ENCODE measurements at regions not wholly inside any gene's neighbourhood (a gene's known extent, or its start where the extent isn't known, plus 50 kb on each side); places are given as distances from the start of the nearest gene placed in this dataset.
"Not testable (repeated sequence)": the region's sequence is repeated elsewhere in the genome, so short reads cannot be mapped to it uniquely, and the experiment has no call there.

DNA sequence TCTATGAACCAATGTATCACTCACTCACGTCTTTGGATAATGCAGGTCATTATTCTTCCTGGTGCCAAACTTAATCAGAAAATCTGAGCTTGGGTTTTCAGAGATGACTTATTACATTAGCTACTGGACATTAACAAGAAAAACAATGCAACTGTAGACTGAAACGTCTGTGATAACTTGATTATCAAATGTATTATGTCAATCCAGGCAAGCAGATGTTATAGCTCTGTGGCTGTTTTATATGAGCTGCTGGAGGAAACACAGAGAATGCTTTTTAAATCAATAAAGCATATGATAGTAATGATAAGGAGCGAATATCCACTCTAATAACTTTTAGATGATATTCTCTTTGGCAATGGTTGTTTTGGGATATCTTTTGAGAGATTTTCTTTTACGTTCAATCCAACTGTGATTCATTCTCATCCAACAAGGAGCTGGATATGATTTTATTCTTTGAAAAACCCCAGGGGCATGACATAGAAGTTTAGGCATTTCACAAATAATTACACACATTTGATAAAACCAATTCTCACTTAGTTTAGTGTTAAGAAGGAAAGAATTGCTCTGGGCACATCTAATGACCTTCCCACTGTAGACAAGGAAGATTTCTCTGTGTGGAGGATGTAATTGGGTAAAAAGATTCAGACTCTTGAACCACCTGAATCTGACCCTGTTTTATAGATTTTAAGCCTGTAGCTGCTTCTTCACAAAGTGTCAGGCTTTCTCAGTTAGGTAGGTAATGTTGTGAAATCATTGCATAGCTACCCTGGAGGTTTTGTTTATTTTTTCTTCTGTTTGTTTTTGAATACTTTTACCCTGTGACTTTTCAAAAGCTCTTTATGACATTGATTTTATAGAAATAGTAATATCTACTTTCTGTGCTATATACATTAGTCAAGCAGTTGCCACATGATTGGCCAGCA lies 1124.7 kb downstream of the DNAJB9 start:
- DNase-seq (ENCODE audit: low read depth): no peak
- no peak overlapping the region for H3K4me3 ChIP-seq (ENCODE audit: low read depth, low read length)
- TF ChIP-seq, protein P1, sequence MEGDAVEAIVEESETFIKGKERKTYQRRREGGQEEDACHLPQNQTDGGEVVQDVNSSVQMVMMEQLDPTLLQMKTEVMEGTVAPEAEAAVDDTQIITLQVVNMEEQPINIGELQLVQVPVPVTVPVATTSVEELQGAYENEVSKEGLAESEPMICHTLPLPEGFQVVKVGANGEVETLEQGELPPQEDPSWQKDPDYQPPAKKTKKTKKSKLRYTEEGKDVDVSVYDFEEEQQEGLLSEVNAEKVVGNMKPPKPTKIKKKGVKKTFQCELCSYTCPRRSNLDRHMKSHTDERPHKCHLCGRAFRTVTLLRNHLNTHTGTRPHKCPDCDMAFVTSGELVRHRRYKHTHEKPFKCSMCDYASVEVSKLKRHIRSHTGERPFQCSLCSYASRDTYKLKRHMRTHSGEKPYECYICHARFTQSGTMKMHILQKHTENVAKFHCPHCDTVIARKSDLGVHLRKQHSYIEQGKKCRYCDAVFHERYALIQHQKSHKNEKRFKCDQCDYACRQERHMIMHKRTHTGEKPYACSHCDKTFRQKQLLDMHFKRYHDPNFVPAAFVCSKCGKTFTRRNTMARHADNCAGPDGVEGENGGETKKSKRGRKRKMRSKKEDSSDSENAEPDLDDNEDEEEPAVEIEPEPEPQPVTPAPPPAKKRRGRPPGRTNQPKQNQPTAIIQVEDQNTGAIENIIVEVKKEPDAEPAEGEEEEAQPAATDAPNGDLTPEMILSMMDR (conservative IDR thresholded peaks at IDR 0.05; ENCODE audit: low read depth, low read length): no peak

DNA sequence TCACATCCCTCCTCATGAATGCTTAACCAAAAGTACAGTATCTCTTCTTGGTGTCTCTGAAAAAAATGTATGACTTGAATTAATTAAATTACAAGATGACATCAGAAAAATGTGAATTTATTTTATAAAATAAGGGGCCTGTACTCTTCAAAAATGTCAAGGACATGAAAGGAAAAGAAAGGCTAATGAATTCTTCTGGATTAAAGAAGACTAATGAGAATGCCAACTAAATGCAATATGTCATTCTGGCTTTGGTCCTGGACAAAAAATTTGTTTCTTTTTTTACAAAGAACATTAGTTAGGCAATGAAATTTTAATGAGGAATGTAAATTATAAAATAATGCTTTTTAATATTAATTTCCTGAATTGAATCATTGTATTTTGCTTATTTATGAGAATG lies 1125.7 kb downstream of the DNAJB9 start:
- H3K4me3 ChIP-seq (ENCODE audit: low read depth, low read length): no peak overlapping the region
- TF ChIP-seq, protein P1 (conservative IDR thresholded peaks at IDR 0.05; ENCODE audit: low read depth, low read length): no peak
- DNase-seq (ENCODE audit: low read depth): no peak

DNA sequence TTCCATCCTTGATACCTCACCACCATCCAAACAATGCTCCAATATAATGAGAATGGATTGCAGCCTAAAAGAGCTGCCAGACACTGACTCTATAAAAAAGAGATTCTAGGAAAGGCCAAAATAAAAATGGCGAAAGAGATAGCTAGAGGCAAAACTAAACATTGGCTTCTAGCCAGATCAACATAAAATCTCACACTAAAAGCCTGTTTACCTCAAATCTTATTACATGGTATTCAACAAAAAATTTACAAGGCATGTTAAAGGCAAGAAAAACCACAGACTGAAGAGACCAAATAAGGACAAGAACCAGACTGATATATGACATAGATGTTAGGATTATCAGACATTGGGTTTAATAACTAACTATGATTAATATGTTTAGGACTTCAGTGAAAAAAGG lies 1127.0 kb downstream of the DNAJB9 start:
- no peak for DNase-seq (ENCODE audit: low read depth)
- TF ChIP-seq, protein P1 (conservative IDR thresholded peaks at IDR 0.05; ENCODE audit: low read depth, low read length): no peak
- H3K4me3 ChIP-seq (ENCODE audit: low read depth, low read length): no peak overlapping the region

DNA sequence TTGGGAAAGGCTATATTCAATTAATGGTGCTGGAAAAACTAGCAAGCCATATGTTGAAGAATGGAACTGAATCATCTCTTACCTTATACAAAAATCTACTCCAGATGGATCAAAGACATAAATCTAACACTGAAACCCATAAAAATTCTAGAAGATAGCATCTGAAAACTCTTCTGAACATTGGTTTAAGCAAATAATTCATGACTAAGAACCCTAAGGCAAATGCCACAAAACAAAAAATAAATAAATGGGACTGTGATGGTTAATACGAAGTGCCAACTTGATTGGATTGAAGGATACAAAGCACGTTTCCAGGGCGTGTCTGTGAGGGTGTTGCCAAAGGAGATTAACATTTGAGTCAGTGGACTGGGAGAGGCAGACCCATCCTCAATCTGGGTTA lies 1130.0 kb downstream of the DNAJB9 start:
- TF ChIP-seq, protein P1 (conservative IDR thresholded peaks at IDR 0.05; ENCODE audit: low read depth, low read length): no peak
- H3K4me3 ChIP-seq (ENCODE audit: low read depth, low read length): no peak overlapping the region
- DNase-seq (ENCODE audit: low read depth): no peak

DNA sequence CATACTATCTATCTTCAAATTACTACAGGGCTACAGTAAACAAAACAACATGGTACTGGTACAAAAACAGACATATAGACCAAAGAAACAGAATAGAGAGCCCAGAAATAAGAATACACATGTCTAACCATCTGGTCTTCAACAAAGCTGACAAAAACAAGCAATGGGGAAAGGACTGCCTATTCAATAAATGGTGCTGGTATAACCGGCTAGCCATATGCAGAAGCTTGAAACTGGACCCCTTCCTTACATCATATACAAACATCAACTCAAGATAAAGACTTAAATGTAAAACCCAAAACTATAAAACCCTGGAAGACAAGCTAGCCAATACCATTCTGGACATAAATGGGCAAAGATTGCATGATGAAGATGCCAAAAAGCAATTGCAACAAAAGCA lies 1143.7 kb downstream of the DNAJB9 start:
- TF ChIP-seq, protein P1 (conservative IDR thresholded peaks at IDR 0.05; ENCODE audit: low read depth, low read length): no peak
- no peak for DNase-seq (ENCODE audit: low read depth)
- no peak overlapping the region for H3K4me3 ChIP-seq (ENCODE audit: low read depth, low read length)

DNA sequence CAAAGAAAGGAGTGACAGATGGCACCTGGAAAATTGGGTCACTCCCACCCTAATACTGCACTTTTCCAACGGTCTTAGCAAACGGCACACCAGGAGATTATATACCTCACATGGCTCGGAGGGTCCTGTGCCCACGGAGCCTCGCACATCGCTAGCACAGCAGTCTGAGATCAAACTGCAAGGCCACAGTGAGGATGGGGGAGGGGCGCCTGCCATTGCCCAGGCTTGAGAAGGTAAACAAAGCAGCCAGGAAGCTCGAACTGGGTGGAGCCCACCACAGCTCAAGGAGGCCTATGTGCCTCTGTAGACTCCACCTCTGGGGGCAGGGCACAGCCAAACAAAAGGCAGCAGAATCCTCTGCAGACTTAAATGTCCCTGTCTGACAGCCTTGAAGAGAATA lies 1149.7 kb downstream of the DNAJB9 start:
- H3K4me3 ChIP-seq (ENCODE audit: low read depth, low read length); DNase-seq (ENCODE audit: low read depth): not testable (repeated sequence)

DNA sequence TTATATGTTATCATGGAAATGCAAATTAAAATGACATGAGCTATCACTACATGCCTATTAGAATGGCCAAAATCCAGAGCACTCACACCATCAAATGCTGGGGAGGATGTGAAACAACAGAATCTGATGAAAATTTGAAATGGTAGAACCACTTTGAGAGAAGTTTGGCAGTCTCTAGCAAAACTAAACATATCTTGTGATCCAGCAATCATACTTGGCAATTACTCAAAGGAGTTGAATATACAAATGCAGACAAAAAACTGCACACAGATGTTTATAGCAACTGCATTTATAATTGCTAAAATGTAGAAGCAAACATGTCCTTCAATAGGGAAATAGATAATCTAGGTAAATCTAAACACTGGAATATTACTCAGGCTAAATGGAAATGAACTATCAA lies 1164.9 kb downstream of the DNAJB9 start:
- DNase-seq (ENCODE audit: low read depth): no peak
- no peak overlapping the region for H3K4me3 ChIP-seq (ENCODE audit: low read depth, low read length)
- TF ChIP-seq, protein P1 (conservative IDR thresholded peaks at IDR 0.05; ENCODE audit: low read depth, low read length): no peak
